GM21717 (cell line): ENCODE measurements at regions not wholly inside any gene's neighbourhood (a gene's known extent, or its start where the extent isn't known, plus 50 kb on each side); places are given as distances from the start of the nearest gene placed in this dataset.

Experiments used
- ATAC-seq: cut with Tn5 transposase; IDR thresholded peaks from one replicate; pipeline ENCODE4 v1.9.1; 2021; ENCODE audit warnings: mild to moderate bottlenecking, moderate library complexity; ENCODE audit not compliant: unreplicated experiment

DNA sequence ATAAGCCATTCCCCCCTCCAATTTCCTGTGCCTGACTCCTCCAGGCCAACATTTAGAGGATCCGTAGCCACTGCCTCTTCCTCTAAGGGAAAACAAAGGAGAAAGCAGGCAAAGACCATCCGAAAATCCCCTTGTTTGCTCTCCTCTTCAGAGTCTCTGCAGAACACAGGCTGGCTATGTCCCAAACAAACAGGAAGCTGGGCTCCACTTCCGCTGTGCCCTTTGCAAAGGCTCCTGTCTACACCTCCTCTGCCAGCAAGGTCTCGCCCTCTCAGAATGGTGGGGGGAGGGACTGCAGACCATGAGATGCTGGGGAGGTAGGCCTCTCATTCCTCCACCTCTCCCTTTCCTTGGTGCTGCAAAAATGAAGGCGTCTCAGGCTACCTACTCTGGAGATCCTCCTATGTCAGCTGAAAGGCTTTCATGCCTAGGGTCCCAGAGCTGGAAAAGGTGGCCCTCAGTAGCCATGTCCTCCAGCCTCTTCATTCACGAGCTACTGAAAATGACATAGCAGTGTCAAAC lies 596.2 kb downstream of the BUD13 start:
- ATAC-seq: no peak

DNA sequence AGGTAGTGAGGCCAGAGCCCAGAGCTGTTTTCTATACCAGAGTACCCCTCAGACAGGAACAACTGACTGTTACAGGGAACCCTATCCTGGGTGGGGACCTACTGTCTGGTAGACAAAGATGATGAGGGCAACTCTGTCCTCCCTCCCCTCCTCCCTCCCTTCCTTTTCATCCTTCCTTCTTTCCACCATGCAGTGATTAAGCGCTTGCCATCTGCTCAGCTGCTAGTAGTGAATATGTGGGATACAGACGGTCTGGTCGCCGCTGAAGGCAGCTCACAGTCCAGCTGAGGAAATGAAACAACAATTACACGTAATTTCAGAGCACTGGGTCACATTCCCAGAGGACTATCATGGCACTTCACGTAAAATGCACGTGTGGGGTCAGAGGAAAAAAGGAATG lies 597.1 kb downstream of the BUD13 start:
- no peak for ATAC-seq

- ATAC-seq: no peak
Observed at GRCh38 chr11:116173941-116174911, 598.6 kb downstream of the BUD13 start.

DNA sequence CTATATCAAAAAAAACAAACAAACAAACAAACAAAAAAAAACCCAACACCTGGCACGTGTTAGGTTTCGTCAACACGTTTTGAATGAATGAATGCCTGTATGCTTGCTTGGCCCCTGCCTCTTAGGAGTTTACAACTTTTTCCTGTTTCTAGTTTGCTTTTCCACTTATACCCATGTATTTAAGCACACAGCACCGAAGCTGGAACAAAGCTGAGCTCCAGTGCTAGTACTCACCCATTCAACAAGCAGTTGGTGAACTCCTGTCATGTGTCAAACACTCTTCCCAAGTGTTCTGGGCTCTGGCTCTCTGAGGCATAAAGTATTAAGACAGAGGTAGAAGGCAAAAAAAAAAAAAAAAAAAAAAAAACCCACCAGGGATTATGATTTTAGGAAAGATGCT lies 599.3 kb downstream of the BUD13 start:
- no peak for ATAC-seq

GRCh38 chr11:116172851-116173250 lies 599.9 kb downstream of the BUD13 start:
- ATAC-seq: no peak

GRCh38 chr11:116172156-116172555 lies 600.6 kb downstream of the BUD13 start:
- ATAC-seq: no peak

GRCh38 chr11:116171271-116172140 lies 601.3 kb downstream of the BUD13 start:
- ATAC-seq: no peak

GRCh38 chr11:116170526-116171120 lies 602.2 kb downstream of the BUD13 start:
- no peak for ATAC-seq

GRCh38 chr11:116169776-116170175 lies 603.0 kb downstream of the BUD13 start:
- ATAC-seq: no peak

- no peak for ATAC-seq
Observed at GRCh38 chr11:116168459-116168787, 604.4 kb downstream of the BUD13 start.

DNA sequence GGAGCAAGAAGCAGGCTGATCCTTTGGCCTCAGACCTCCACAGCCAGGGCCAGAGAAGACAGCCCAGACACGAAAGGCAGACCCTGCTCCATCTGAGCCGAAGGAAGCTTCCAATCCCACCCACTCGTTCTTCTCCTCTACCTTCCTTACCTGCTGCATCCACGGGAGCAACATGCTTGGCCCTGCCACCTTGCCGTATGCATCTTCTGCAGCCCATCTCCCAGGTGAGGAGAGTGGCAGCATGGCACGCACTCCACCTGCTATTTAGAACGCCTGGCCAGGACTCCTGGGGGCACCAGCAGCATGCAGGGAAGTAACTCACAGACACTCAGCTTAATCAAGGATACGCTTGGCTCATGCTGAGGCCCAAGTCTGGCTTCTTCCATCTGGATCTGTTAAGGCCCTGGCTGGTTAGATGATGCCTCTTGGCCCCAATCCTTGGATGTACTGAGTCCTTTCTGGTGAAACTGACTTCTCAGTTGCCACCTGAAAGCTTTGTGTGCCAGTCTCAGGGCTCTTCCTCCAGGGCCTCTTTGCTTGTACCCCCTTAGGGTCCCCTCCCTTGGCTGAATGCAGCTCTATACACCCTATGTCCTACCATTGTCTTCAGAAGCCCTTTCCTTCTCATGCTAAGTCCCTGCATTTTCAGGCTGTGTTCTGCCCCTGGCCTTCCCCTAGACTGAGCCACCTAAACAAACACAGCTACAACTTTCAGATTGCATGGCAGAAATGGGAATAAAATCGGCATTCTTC lies 604.9 kb downstream of the BUD13 start:
- ATAC-seq: no peak

- ATAC-seq: no peak
Observed at GRCh38 chr11:116166573-116167465, 606.0 kb downstream of the BUD13 start.

DNA sequence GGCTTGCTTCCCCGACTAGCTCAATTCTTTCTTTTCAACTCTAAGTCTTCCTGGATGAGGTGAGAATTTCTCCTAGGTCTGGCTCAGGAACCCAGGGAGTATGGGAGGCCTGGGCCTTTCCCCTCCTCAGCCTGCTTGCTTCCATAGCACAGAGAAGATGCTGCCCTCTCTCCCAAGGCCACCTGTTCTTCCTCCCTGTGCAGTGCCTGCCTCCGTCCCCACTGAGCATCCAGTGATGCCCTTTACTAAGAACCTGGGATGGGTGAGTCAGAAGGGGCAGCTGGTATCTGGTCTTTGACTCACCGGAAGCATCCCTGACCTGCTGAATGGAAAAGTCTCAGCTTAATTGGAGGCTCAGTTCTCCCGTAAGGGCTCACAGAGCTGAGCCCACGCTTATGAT lies 607.9 kb downstream of the BUD13 start:
- ATAC-seq: no peak

DNA sequence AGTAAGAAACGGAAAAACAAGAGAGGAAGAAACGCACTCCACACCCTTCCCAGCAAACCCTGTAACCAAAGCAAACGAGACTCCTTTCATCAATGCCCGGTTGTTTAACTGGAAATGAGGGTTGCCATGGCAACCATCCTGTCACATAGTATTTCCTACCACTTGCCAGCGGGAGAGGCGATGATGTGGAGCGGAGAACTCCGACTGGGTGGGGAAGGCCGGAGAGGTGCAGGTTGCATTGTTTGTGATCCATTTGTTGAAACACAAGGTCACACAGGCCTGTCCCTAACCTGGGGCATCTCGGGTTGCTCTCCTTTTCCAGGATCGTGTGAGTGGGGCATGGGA lies 609.9 kb downstream of the BUD13 start:
- no peak for ATAC-seq

GRCh38 chr11:116162086-116162885 lies 610.5 kb downstream of the BUD13 start:
- ATAC-seq: no peak

DNA sequence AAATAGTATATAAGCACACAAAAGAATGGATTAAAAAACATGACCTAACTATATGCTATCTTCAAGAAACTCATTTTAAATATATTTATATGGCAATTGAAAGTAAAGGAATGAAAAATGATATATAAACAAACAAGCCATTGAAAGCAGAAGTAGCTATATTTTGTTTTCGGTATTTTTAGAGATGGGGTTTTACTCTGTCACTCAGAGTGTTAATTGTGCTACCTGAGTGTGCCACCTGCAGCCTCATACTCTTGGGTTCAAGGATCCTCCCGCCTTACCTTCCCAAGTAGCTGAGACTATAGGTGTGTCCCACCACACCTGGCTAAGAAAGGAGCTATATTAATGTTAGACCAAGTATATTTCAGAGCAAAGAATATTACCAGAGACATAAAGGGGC lies 624.1 kb downstream of the BUD13 start:
- no peak for ATAC-seq

- ATAC-seq: no peak
Observed at GRCh38 chr11:116148056-116148455, 624.7 kb downstream of the BUD13 start.

- ATAC-seq: no peak
Observed at GRCh38 chr11:116145187-116145865, 627.5 kb downstream of the BUD13 start.
